ENCODE measurements at regions not wholly inside any gene's neighbourhood (a gene's known extent, or its start where the extent isn't known, plus 50 kb on each side); places are given as distances from the start of the nearest gene placed in this dataset.
A peak's percentile ranks its signal among the peaks of the same experiment; 100 is the strongest.

DNA sequence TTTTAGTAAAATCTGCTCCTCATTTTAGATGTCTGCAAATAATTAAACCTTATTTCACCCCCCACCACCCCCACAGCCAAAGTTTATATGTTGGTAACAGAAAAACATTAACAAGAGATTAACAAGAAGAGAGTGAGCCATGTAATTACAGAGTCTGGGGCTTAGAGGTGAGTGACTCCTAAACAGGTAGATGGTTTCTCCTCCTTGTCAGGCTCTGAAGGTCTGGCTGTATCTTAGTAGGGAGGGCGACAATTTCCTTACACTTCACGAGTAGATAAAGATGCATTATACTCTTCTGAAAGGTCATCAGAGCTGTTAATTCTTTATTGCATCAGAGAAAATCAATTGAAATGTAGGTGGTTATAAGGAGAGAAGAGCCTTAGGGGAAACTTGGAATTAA lies 171.8 kb upstream of the ANKRD50 start:
- no peak for FAIRE-seq
- TF ChIP-seq CTCF (IDR thresholded peaks at IDR 0.05; ENCODE audit: insufficient read depth, low read length, severe bottlenecking): no peak
- Histone ChIP-seq H3K4me3 (ENCODE audit: low read depth, low read length) (no peak overlapping the region), H3K36me3 (ENCODE audit: control insufficient read depth, insufficient read depth, low read length) (no peaks in the 10 kb centered on the region), H3K27me3 (ENCODE audit: control insufficient read depth, insufficient read depth, low read length) (no peaks in the 10 kb centered on the region)
- DNase-seq (ENCODE audit: low read depth): no peak

GRCh38 chr4:124883632-124884031 lies 171.1 kb upstream of the ANKRD50 start:
- no peaks in the 10 kb centered on the region for H3K36me3 ChIP-seq (ENCODE audit: control insufficient read depth, insufficient read depth, low read length)
- DNase-seq (ENCODE audit: low read depth): peak; percentile 36
- H3K4me3 ChIP-seq (ENCODE audit: low read depth, low read length): no peak overlapping the region
- TF ChIP-seq CTCF (IDR thresholded peaks at IDR 0.05; ENCODE audit: insufficient read depth, low read length, severe bottlenecking): no peak
- no peaks in the 10 kb centered on the region for H3K27me3 ChIP-seq (ENCODE audit: control insufficient read depth, insufficient read depth, low read length)
- FAIRE-seq: no peak

GRCh38 chr4:124879195-124879594 lies 166.7 kb upstream of the ANKRD50 start:
- no peak for TF ChIP-seq CTCF (IDR thresholded peaks at IDR 0.05; ENCODE audit: insufficient read depth, low read length, severe bottlenecking)
- Histone ChIP-seq H3K27me3 (ENCODE audit: control insufficient read depth, insufficient read depth, low read length) (no peaks in the 10 kb centered on the region), H3K4me3 (ENCODE audit: low read depth, low read length) (no peak overlapping the region), H3K36me3 (ENCODE audit: control insufficient read depth, insufficient read depth, low read length) (no peaks in the 10 kb centered on the region)
- DNase-seq (ENCODE audit: low read depth) (no peak), FAIRE-seq (no peak)

GRCh38 chr4:124874172-124874450 lies 161.6 kb upstream of the ANKRD50 start:
- Histone ChIP-seq H3K4me3 (ENCODE audit: low read depth, low read length) (no peak overlapping the region), H3K36me3 (ENCODE audit: control insufficient read depth, insufficient read depth, low read length) (no peaks in the 10 kb centered on the region), H3K27me3 (ENCODE audit: control insufficient read depth, insufficient read depth, low read length) (no peaks in the 10 kb centered on the region)
- no peak for TF ChIP-seq CTCF (IDR thresholded peaks at IDR 0.05; ENCODE audit: insufficient read depth, low read length, severe bottlenecking)
- DNase-seq (ENCODE audit: low read depth): no peak
- no peak for FAIRE-seq

- FAIRE-seq (no peak), DNase-seq (ENCODE audit: low read depth) (no peak)
- TF ChIP-seq CTCF (IDR thresholded peaks at IDR 0.05; ENCODE audit: insufficient read depth, low read length, severe bottlenecking): no peak
- no peaks in the 10 kb centered on the region for H3K36me3 ChIP-seq (ENCODE audit: control insufficient read depth, insufficient read depth, low read length)
- H3K27me3 ChIP-seq (ENCODE audit: control insufficient read depth, insufficient read depth, low read length): no peaks in the 10 kb centered on the region
- no peak overlapping the region for H3K4me3 ChIP-seq (ENCODE audit: low read depth, low read length)
Measured at GRCh38 chr4:124873361-124874171, 161.0 kb upstream of the ANKRD50 start.

DNA sequence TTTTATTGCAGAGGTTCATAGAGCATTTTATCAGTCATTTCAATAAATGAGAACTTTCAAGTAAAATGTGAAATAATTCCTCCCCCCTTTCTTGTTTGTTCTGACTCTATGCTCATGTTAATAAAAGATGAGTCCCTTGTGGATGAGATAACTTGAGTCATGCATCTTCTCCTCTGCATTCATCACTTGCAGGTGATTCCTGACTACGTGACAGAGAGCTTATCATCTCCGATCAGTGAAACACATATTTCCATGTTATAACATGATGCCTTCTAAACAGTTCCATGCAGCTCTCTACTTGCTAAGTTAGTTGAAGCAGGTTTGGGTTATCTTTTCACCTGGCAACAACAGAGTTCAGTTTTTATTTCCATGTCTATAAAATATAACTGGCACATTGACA lies 160.1 kb upstream of the ANKRD50 start:
- no peak for DNase-seq (ENCODE audit: low read depth)
- Histone ChIP-seq H3K27me3 (ENCODE audit: control insufficient read depth, insufficient read depth, low read length) (no peaks in the 10 kb centered on the region), H3K4me3 (ENCODE audit: low read depth, low read length) (no peak overlapping the region), H3K36me3 (ENCODE audit: control insufficient read depth, insufficient read depth, low read length) (no peaks in the 10 kb centered on the region)
- no peak for TF ChIP-seq CTCF (IDR thresholded peaks at IDR 0.05; ENCODE audit: insufficient read depth, low read length, severe bottlenecking)
- FAIRE-seq: no peak

All from bronchial epithelial cell (primary cell).